HG03196 (cell line): ENCODE measurements at regions not wholly inside any gene's neighbourhood (a gene's known extent, or its start where the extent isn't known, plus 50 kb on each side); places are given as distances from the start of the nearest gene placed in this dataset.
"Not testable (repeated sequence)": the region's sequence is repeated elsewhere in the genome, so short reads cannot be mapped to it uniquely, and the experiment has no call there.

Source experiments
- ATAC-seq: cut with Tn5 transposase; IDR thresholded peaks from one replicate; pipeline ENCODE4 v1.9.1; 2021; ENCODE audit not compliant: unreplicated experiment

DNA sequence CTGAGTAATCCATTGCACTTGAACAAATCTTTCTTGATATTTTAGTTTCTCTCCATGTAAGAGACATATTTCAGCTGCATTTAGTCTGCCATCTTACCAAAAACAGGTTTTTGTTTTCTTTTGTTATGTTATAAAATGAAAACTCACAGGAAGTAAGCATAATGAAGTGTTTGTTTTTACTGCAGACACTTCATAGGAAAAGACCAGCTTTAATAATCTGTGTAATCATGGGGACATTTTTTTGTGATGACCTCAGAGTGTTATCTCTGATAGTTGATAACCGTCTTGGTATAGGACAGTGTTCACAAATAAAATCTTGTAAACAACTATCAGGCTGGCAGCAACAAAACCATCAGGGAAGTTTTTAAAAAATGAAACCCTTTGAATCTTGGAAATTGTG is 266.2 kb upstream of the OR4E1 start:
- no peak for ATAC-seq

DNA sequence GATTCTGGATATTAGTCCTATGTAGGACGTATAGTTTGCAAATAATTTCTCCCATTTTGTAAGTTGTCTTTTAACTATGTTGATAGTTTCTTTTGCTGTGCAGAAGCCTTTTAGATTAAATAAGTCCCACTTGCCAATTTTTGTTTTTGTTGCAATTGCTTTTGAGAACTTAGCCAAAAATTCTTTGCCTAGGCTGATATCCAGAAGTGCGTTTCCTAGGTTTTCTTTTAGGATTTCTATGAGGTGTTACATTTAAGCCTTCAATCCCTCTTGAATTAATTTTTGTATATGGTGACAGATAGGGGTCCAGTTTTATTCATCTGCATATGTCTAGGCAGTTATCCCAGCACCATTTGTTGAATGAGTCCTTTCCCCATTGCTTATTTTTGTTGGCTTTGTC is 264.4 kb upstream of the OR4E1 start:
- no peak for ATAC-seq

DNA sequence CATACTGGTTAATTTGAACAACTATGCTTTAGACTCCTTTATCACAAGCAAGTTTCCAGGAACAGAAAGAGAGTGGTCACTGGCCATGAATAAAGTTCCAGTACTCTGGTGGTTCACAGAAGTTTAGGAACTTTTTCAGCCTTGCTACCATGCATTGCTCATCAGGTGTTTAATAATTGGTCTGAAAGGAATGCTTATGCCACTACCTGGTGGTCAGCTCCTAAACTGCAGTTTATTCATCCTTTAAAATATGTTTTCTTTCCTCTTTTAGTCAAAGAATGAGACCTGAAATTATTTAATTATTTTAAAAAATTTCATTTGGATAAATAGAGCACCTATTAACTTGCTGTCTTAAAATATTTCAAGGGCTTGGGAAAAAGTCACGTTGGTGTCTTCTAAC is 260.1 kb upstream of the OR4E1 start:
- no peak for ATAC-seq

DNA sequence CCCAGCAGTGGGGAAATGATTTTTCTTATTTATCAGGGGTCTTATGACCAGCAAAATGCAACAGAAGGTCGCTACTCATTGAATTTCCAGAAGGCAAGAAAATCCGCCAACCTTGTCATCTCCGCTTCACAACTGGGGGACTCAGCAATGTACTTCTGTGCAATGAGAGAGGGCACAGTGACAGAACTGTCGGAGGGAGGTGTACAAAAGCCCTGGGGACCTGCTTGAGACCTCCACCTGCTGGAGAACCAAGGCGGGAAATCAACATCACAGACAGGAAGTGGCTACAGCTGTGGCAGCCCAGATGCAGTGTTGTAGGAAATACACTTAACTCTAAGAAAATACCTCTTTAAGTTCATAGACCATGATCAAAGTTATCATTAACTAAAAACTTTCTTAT is 250.9 kb upstream of the OR4E1 start:
- peak; percentile 88 for ATAC-seq

- ATAC-seq, result peak; percentile 65
Observed at GRCh38 chr14:21923820-21924219, 250.2 kb upstream of the OR4E1 start.

DNA sequence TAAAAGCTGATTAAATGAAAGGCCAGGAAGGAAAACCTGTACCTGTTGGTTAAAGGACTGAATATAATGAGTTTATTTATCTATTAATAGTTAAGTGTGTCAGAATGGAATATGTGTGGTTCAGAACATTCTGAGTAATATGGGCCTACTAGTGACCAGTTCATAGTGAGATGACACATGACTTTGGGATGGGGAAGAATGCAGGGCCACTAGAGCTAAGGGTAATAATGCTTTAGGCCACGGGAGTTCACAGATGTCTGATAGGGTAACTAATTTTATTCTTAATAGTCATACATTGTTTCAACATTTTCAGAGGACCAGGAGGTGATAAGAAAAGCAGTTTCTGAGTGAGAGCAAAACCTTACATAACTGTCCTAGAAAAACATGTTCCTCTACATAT is 247.8 kb upstream of the OR4E1 start:
- ATAC-seq, result no peak

- ATAC-seq, result no peak
Observed at GRCh38 chr14:21917699-21918436, 244.2 kb upstream of the OR4E1 start.

DNA sequence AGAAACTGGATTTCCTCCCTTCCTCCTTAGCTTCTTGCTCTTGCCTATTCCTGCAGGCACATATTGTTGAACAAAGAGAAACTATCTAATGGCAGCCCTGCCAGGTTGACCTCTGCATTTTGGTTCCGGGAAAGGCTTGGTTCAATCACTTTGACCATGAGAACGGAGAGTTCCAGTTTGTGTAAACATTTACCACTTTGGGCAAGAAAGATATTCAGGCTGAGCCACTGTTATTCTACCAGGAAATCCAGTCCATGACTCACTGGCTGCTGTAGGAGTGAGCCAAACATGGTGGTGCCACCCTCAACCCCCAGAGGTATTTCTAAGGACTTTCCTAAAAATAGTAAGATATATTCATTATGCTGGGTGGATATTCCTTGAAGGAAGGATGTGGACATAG is 242.2 kb upstream of the OR4E1 start:
- ATAC-seq, result no peak

GRCh38 chr14:21913759-21914158 is 240.1 kb upstream of the OR4E1 start:
- peak; percentile 52 for ATAC-seq

DNA sequence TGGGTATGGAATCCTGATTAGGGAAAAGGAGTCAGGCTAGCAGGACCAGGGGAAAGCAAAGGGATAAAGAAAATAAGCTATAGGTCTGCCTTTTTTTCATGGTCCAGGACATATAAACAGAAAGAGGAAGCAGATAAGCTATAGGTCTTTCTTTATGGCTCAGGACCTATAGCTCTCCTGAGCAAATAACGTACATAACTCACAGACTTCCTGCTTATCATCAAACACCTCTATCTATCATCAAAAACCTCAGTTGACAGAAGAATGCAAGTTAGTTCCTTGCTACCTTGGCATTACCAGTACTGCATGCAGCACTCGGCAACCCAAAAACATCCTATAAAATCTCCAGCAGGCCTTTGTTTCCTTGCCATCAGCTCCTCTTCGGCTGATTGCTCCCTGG is 238.7 kb upstream of the OR4E1 start:
- ATAC-seq, result no peak

DNA sequence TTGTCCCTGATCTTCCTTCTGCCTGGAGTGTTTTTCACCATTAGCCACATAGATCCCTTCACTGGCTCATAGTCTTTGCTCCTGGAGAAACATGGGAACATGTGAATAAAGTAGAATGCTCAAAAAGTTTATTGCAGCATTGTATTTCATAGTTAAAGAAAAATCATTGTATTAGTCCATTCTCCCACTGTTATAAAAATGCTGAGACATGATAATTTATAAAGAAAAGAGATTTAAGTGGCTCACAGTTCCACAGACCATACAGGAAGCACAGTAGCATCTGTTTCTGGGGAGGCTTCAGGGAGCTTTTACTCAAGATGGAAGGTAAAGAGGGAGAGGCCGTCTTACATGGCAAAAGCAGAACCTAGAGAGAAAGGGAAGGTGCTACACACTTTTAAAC is 238.3 kb upstream of the OR4E1 start:
- no peak for ATAC-seq

DNA sequence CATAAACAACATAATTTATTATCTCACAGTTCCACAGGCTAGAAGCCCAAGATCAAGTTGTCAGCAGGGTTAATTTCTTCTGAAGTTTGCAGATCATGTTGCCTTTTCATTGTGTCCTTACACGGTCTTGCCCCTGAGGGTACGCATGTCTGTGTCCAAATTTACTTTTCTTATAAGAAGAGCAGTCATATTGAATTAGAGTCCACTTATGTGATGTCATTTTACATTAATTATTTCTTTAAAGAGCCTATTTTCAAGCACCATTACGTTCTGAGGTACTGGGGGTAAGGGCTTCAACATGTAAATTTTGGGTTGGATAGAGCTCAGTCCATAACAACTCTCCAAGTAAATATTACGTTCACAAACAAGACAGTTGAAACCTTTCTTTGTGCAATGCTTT is 236.6 kb upstream of the OR4E1 start:
- ATAC-seq, result no peak

GRCh38 chr14:21902561-21903181 is 229.1 kb upstream of the OR4E1 start:
- ATAC-seq, result no peak

GRCh38 chr14:21894898-21895194 is 221.2 kb upstream of the OR4E1 start:
- ATAC-seq, result not testable (repeated sequence)

GRCh38 chr14:21894003-21894897 is 220.6 kb upstream of the OR4E1 start:
- no peak for ATAC-seq

DNA sequence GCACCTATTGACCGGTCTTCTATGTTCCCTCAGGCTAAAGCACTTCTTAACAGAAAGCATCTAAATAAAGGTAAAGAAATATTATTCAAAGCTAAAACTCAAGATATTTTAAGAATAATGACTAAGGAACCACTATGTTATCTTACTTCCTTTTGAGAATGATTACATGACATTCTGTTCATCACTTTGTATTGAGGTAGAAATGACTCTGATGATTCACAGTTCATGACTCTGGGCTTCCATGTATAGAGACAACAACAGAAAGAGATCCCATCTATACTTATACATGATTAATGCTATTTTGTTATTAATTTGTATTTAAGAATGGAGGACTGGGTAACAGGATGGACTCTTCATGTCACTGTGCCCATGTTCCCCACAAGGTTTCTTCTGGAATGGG is 218.3 kb upstream of the OR4E1 start:
- ATAC-seq, result no peak

DNA sequence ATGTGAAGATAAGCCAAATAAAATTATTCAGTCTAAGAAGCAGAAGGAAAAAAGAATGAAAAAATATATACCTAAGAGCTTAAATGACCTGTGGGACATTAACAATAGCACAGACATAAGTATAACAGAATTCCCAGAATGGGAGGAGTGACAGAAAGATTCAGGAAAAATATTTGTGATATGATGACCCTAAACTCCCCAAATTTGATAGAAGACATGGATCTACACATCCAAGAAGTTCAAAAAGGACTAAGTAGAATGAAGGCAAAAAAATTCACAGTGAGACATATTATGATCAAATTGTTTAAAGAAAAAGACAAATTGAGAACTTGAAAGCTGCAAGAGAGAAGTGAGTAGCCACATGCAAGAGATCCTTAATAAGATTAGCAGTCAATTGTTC is 211.4 kb upstream of the OR4E1 start:
- no peak for ATAC-seq

DNA sequence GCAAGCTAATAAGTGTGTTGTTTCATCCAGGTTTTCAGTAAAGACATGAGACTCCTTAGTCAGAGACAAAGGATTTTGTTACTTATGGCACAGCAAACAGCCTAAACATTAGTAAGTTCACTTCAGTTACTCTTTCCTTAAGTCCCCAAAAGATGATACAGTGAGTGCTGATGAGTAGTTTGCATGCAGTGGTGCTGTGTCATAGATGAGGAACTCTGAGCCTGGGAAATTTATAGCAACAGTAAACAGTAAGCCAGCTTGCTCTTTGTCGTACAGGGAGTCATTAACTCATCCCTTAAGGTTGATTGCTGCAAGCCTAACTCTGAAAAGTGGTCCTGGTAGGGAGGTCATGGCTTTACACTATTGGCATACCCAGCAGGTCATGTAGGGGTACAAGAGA is 208.6 kb upstream of the OR4E1 start:
- no peak for ATAC-seq

DNA sequence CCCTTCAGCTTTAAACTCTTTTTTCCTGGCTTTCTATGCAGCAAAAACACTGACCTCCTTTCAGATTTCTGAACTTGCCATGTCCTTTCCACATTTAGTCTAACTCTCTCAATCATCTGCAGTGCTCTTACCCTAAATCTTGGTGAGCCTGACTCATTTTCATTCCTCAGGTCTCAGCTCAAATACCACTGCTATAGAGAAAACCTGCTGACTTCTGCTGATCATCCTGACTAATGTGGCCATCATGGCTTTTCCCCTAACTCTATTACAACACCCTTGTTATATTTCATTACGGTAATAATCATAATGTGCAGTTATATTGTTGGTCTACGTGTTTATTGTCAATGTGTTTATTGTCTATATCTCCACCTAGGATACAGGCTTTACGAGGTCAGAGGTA is 207.3 kb upstream of the OR4E1 start:
- ATAC-seq, result no peak

DNA sequence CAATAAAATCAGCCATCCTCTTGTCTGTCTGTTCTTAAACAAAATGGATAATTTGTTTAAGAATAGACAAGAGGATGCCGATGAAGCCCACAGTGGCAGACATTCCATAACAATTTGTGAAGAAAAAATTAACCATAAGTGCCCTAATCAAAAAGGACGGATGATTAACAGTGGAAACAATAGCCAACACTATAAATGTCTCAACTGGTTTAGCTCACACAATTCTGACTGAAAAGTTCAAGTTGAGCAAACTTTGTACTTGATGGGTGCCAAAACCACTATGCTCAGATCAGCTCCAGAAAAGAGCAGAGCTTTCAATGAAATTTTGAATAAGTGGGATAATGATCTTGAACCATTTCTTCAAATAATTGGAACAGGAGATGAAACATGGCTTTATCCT is 202.2 kb upstream of the OR4E1 start:
- ATAC-seq, result no peak

GRCh38 chr14:21874946-21875345 is 201.3 kb upstream of the OR4E1 start:
- ATAC-seq, result no peak

- ATAC-seq, result no peak
Observed at GRCh38 chr14:21874167-21874566, 200.5 kb upstream of the OR4E1 start.
